DMS153 treated with DMSO at 0.1 percent for 48 hours (cell line): ENCODE measurements at regions not wholly inside any gene's neighbourhood (a gene's known extent, or its start where the extent isn't known, plus 50 kb on each side); places are given as distances from the start of the nearest gene placed in this dataset.
"Not testable (repeated sequence)": the region's sequence is repeated elsewhere in the genome, so short reads cannot be mapped to it uniquely, and the experiment has no call there.

Experiments
- DNase-seq: peaks from one replicate; lab custom pipeline; 2025; ENCODE audit not compliant: unreplicated experiment; lab: John Stamatoyannopoulos, UW

DNA sequence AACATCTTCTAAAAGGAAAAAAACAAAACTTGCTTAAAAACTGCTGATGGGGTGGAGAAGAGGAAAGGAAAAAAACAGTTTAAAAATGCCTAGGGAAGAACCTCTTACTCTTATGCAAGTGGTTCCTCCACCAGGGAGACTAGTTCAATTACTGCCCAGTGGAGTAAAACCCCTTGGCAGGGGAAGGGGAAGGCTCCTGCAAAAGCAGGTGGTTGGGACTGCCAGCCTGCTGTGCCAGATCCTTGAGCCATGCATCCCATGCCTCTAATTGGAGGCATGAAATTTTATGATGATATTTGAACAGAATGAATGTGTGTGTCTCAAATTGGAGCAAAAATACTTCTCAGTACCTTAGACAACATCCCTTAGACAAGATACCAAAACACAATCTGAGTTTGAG, 118.8 kb downstream of the FSCB start:
- DNase-seq = no peak

DNA sequence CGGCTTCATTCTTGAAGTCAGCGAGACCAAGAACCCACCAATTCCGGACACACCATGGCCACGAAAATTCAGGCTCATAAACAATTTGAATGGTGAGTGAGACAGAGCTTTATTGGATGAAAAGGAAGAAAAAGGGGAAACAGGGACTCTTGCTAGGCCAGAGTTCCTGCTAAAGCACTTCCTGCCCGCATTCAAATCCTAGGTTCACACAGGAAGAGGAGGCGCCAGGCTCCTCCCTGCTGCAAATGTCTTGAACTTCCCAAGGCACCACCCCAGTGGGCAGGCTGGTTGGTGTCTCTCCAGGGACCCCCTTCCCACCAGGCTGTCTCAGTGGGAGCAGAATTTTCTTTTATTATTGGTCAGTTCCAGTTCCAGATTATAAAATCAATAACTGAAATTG, 121.2 kb downstream of the FSCB start:
- no peak for DNase-seq

DNA sequence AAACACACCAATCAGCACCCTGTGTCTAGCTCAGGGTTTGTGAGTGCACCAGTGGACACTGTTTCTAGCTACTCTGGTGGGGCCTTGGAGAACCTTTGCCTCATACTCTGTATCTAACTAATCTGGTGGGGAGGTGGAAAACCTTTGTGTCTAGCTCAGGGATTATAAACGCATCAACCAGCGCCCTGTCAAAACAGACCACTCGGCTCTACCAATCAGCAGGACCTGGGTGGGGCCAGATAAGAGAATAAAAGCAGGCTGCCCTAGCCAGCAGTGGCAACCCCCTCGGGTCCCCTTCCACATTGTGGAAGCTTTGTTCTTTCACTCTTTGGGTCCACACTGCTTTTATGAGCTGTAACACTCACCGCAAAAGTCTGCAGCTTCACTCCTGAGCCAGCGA, 121.8 kb downstream of the FSCB start:
- not testable (repeated sequence) for DNase-seq

- DNase-seq = not testable (repeated sequence)
These were observed 122.3 kb downstream of the FSCB start for GRCh38 chr14:44384601-44385293.

GRCh38 chr14:44384093-44384492, 123.0 kb downstream of the FSCB start:
- DNase-seq = no peak

DNA sequence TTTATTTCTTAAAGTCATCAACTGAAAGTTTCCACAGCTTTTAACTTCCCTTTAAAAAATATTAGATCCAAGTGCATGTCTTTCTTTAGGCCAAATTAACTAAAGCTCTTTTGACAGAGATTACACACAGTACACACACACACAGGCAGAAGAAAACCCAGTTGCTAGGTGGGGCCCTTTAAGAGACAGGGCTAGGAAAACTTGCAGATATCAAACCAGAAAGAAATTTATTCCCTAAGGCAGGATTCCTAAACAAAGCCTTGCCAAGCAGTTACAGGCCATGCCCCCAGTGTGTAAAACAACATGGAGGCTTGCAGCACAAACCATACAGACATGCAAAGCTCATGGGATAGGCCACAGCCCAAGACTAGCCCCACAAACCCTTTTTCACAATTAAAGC, 123.4 kb downstream of the FSCB start:
- no peak for DNase-seq

DNA sequence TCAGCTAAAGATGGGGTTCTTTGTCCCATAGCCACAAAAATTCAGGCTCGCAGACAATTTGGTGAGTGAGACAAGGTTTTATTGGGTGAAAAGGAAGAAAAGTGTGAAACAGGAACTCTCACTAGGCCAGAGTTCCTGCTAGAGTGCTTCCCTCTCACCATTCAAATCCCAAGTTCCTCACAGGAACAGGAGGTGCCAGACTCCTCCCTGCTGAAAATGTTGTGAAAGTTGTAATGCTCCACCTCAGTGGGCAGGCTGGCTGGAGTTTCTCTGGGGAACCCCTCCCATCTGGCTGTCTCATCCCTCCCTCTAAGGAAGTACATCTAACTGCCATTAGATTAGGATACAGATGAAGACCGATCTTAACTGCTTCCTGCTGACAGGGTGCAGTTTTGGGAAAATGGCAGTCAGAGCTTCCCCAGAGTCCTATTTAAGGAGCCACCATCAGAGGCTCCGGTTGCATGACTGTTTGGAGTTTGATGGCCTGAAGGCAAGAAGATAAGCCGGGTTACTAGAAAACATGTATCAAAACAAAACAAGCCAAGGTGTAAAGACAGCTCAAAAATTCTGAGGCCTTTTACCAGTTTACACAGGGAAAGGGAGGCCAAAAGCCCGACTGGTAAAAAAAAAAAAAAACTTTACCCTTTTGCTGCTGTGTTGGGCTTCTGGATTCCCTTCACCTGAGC, 127.6 kb downstream of the FSCB start:
- DNase-seq = no peak

DNA sequence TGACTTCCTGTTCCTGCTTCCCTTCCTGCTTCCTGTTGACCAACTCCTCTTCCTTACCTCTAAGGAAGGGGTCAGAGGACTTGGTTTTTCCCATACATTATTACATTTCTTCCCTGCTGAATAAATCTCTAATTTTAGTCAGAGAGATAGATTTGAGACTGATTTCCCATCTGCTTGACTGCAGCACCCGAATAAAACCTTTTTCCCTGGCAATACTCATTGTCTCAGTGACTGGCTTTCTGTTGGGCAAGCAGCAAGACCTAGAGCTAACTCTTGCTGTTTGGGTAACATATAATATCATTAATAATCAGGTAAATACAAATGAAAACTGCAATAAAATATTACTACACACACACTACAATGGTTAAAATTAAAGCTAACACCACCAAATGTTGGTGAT, 132.2 kb downstream of the FSCB start:
- no peak for DNase-seq

DNA sequence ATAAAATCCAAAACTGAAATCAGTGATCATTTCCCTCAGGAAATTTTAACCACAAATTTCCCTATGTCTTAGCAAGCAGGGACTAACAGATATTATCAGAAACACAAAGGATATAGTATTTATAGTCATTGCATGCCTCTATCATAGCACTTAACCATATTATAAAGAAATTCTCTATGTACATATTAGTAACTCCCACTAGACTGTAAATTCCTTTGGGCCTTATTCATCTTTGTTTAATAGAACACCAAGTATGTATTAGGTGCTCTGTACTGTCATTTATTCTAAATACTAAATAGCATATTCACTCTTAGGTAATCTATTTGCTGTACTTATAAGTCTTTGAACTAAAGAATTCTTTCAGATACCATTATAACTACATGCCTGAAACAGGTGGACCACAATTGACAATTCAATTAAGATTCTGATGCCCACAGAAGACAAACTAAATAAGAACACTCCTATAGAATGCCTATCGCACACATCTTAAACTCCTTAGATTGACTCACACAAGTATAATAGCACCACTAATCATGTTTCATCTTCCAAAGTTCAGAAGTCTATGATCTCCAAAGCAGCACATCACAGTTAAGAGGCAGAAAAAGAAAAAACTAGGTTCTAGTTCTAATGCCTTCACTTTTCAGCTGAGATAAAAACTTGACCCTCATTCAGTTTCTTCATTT, 134.1 kb downstream of the FSCB start:
- DNase-seq = no peak

DNA sequence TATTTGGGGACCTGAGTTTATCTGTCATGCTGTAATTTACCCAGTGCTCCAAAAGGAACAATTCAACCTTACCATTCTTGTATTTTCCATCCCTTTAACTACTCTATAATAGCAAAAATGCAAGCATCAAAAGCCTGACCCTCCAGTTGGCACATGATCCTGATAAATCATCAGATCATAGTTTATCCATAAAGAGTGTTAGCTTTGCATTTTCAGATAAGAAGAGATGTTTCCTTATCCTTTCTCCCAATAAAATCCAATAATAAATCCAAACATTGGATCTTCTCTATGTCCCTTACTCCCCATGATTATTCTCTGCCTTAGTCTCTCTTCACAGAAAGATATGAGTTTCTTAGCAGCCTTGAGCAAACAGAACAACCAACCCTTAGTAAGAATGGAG, 134.9 kb downstream of the FSCB start:
- DNase-seq = no peak

- no peak for DNase-seq
These were observed 136.4 kb downstream of the FSCB start for GRCh38 chr14:44370727-44371126.

DNA sequence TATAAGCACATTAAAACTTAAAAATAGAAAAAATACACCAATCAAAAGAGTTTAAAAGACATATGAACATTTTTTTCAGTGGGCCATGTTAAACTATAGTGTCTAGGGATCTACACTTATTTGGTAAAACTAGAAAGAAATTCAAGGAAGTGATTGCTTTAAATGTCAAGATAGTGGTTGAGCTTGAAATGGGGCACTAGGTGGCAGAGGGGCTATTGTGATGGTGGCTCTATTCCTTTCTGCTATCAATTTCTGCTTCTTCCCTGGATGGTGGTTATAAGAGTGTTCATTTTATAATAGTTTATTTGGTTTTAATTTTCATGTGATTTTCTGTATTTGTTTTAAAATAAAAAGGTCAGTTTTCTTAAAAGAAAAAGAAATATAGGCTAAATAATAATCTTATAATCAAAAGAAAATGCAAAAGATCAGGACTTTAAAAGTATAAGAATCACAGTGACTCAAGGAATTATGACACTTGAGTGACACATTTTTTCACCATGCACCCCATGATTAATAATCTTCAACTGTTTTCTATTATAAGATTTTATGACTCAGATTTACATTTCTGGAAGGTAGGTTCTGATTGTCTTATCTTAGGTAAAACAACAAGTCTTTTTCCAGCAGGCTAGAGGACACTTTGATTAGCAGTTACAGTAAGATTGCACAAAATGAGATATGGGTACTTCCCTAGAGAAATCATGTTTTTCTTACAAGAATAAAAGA, 137.5 kb downstream of the FSCB start:
- no peak for DNase-seq

GRCh38 chr14:44361083-44361482, 146.0 kb downstream of the FSCB start:
- no peak for DNase-seq

- DNase-seq = no peak
These were observed 153.3 kb downstream of the FSCB start for GRCh38 chr14:44353805-44354204.

GRCh38 chr14:44352201-44352600, 154.9 kb downstream of the FSCB start:
- no peak for DNase-seq

- DNase-seq = no peak
These were observed 159.8 kb downstream of the FSCB start for GRCh38 chr14:44347316-44347715.

- no peak for DNase-seq
These were observed 166.0 kb downstream of the FSCB start for GRCh38 chr14:44341116-44341515.

DNA sequence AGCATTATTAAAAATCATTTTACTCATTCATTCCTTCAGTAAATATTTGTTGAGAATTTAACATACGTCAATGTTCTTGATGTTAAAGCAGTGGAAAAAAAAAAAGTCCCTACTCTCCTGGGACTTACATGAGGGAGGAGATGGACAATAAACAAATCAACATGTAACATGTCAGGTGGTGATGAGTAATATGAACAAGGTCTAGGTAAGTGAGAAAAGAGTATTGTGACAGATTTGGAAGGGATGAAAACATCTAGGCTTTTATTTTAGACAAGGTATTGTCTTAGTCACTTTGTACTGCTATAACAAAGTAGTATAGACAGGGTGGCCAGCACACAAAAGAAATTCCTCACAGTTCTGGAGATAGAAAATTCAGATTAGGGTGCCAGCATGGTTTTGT, 167.2 kb downstream of the FSCB start:
- DNase-seq = no peak

DNA sequence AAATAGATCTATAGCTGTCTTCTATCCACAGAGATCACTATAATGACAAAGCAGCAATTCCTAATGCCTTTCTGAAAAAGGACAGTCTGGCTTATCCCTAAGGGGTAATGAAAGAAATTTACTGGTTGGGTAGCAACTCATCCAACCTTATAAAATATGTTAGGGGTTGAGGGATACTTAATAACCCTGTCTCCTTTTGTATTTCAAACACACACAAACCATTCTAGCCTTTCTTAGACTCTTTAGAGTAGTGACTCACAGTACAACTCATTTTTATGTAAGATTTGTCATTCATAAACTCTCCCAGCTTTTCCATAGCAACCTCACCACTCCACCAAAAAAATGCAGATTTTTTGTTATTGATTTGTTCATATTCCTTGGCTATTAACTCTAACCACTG, 167.9 kb downstream of the FSCB start:
- DNase-seq = no peak

- no peak for DNase-seq
These were observed 189.7 kb downstream of the FSCB start for GRCh38 chr14:44317441-44317746.

DNA sequence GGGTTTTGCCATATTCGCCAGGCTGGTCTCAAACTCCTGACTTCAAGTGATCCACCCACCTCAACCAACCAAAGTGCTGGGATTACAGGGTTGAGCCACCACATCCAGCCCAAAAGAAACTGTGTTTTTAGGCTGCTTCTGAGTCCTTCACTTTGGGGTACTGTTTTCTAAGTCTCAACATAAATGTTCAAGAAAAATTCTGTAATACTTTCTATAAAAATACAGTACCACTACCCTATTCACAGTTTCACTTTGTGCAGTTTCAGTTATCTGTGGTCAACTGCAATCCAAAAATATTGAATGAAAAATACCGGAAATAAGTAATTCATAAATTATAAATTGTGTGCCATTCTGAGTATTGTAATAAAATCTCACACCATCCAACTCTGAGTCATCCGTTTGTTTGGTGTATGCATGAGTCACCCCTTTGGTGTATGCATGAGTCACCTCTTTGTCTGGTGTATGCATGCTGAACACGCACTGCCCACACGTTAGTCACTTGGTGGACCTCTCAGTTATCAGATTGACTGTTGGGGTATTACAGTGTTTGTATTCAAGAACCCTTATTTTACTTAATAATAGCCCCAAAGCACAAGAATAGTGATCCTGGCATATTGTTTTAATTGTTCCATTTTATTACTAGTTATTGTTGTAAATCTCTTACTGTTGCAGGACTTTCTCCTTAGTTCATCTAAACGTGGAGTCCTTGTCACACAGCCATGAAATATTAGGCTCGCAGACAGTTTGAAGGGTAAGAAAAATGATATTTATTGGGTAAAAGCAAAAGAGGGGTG, 190.2 kb downstream of the FSCB start:
- peak; percentile 20 for DNase-seq
